Upper lobe of right lung (tissue), 1 donor: ENCODE measurements at regions not wholly inside any gene's neighbourhood (a gene's known extent, or its start where the extent isn't known, plus 50 kb on each side); places are given as distances from the start of the nearest gene placed in this dataset.
"Not testable (repeated sequence)": the region's sequence is repeated elsewhere in the genome, so short reads cannot be mapped to it uniquely, and the experiment has no call there.

Experiments used
- ATAC-seq: fragments of 200-7000 bp; cut with Tn5 transposase; one replicate; pipeline ENCODE4 v1.9.1; 2020; ENCODE audit warnings: mild to moderate bottlenecking, moderate library complexity
- DNase-seq: peaks from one replicate; pipeline ENCODE4 v3.0.0-alpha.2; 2020
- H3K27ac ChIP-seq: fragments of 200-600 bp; one replicate; pipeline ENCODE4 v1.8.0; 2022
- H3K27me3 ChIP-seq: fragments of 200-600 bp; one replicate; pipeline ENCODE4 v1.8.0; 2022; ENCODE audit warnings: mild to moderate bottlenecking
- H3K36me3 ChIP-seq: fragments of 200-600 bp; one replicate; pipeline ENCODE4 v1.8.0; 2022
- H3K4me1 ChIP-seq: fragments of 200-600 bp; one replicate; pipeline ENCODE4 v1.8.0; 2022
- H3K4me3 ChIP-seq: fragments of 200-600 bp; one replicate; pipeline ENCODE4 v1.8.0; 2022; ENCODE audit warnings: mild to moderate bottlenecking
- H3K9me3 ChIP-seq: fragments of 200-600 bp; one replicate; pipeline ENCODE4 v1.8.0; 2022
- intact Hi-C: fragments of 100-400 bp; cut with DNase I; formaldehyde crosslinking; loops from one replicate; pipeline ENCODE4 v1.11.0; 2022
- TF ChIP-seq, protein P1 (sequence below): fragments of 200-600 bp; IDR thresholded peaks from one replicate; pipeline ENCODE4 v1.8.0; 2022; ENCODE audit warnings: antibody characterized with exemption
- donor health status: DM: no; HTN: yes; CAD: no; lungs with severe emphysema.

DNA sequence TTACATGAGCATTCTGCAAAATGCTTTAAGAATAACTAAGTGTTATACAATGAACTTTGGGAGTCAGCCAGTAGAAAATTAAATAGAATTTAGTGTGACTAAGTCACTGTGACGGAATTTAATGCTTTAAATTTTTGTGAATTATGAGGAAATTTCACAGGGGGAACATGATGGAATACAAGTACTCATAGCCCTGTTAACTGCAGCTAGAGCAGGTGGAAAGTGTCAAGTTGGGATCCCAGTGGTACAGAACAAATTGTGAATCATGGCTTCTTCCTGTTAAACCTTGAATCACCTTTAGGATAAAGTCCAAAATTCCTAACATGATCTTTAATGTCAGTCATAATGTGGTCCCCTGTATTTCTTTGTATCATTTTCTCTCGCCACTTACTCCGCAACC is 212.2 kb upstream of the CENPE start:
- no peak overlapping the region for H3K4me3 ChIP-seq
- no peaks in the 10 kb centered on the region for H3K4me1 ChIP-seq
- no peak overlapping the region for H3K27ac ChIP-seq
- H3K9me3 ChIP-seq = no peaks in the 10 kb centered on the region
- H3K36me3 ChIP-seq = no peaks in the 10 kb centered on the region
- intact Hi-C loops = no loop called here
- TF ChIP-seq, protein P1, sequence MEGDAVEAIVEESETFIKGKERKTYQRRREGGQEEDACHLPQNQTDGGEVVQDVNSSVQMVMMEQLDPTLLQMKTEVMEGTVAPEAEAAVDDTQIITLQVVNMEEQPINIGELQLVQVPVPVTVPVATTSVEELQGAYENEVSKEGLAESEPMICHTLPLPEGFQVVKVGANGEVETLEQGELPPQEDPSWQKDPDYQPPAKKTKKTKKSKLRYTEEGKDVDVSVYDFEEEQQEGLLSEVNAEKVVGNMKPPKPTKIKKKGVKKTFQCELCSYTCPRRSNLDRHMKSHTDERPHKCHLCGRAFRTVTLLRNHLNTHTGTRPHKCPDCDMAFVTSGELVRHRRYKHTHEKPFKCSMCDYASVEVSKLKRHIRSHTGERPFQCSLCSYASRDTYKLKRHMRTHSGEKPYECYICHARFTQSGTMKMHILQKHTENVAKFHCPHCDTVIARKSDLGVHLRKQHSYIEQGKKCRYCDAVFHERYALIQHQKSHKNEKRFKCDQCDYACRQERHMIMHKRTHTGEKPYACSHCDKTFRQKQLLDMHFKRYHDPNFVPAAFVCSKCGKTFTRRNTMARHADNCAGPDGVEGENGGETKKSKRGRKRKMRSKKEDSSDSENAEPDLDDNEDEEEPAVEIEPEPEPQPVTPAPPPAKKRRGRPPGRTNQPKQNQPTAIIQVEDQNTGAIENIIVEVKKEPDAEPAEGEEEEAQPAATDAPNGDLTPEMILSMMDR = no peak
- no peaks in the 10 kb centered on the region for H3K27me3 ChIP-seq
- DNase-seq = no peak
- no peak for ATAC-seq

- Histone ChIP-seq H3K36me3 (no peaks in the 10 kb centered on the region), H3K27me3 (no peaks in the 10 kb centered on the region), H3K27ac (no peak overlapping the region), H3K9me3 (no peaks in the 10 kb centered on the region), H3K4me3 (no peak overlapping the region), H3K4me1 (no peaks in the 10 kb centered on the region)
- intact Hi-C loops = no loop called here
- DNase-seq (no peak), ATAC-seq (no peak)
- TF ChIP-seq, protein P1 = no peak
Observed at GRCh38 chr4:103405415-103405814, 207.3 kb upstream of the CENPE start.

DNA sequence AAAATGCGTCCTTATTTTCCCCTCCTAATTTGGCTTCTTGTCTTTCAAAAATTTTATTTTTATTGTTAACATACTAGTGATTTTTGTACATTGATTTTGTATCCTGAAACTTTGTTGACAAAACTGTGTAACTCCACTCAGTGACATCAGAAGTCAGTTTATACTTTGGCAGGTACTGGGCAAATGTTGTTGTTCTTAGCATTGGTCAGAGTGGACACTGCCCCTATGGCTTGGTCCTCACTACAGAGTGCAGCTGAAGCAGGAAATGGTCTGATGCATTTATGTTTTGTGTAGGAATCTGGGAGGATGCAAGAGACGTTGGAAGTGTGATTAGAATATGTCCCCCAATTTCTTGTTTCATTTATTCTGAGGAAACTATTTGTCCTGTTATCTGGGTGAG is 205.5 kb upstream of the CENPE start:
- Histone ChIP-seq H3K4me3 (no peak overlapping the region), H3K36me3 (no peaks in the 10 kb centered on the region), H3K9me3 (no peaks in the 10 kb centered on the region), H3K4me1 (no peaks in the 10 kb centered on the region), H3K27ac (no peak overlapping the region), H3K27me3 (no peaks in the 10 kb centered on the region)
- no peak for DNase-seq
- no peak for ATAC-seq
- intact Hi-C loops = no loop called here
- TF ChIP-seq, protein P1 = no peak

DNA sequence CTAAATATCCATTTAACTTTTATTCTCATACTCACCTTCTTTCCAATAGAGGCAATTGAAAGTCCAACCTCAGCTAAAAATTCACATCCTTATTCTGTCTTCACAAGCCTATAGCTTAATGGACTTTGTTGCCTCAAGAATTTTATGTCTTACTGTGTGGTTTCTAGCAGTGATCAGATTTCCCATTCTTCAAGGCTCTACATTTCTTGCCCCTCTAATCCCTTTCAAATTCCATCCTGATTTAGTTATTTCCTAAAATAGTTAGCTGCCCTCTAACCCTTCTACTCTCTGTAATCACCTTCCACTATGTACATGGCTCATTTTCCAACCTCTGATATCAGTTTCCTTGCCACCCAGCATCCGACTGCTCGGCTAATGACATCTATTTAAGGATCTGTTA is 204.1 kb upstream of the CENPE start:
- no peak for ATAC-seq
- H3K36me3 ChIP-seq = no peaks in the 10 kb centered on the region
- H3K27me3 ChIP-seq = no peaks in the 10 kb centered on the region
- no peaks in the 10 kb centered on the region for H3K4me1 ChIP-seq
- DNase-seq = no peak
- TF ChIP-seq, protein P1 = no peak
- H3K9me3 ChIP-seq = no peaks in the 10 kb centered on the region
- no peak overlapping the region for H3K4me3 ChIP-seq
- H3K27ac ChIP-seq = no peak overlapping the region
- intact Hi-C loops = no loop called here

- H3K4me3 ChIP-seq = no peak overlapping the region
- TF ChIP-seq, protein P1 = no peak
- H3K9me3 ChIP-seq = no peaks in the 10 kb centered on the region
- no peak overlapping the region for H3K27ac ChIP-seq
- no peaks in the 10 kb centered on the region for H3K4me1 ChIP-seq
- intact Hi-C loops = no loop called here
- DNase-seq = no peak
- no peaks in the 10 kb centered on the region for H3K36me3 ChIP-seq
- ATAC-seq = no peak
- H3K27me3 ChIP-seq = no peaks in the 10 kb centered on the region
Observed at GRCh38 chr4:103400405-103400804, 202.3 kb upstream of the CENPE start.

- ATAC-seq = no peak
- intact Hi-C loops = no loop called here
Observed at GRCh38 chr4:103397541-103397940, 199.4 kb upstream of the CENPE start.

DNA sequence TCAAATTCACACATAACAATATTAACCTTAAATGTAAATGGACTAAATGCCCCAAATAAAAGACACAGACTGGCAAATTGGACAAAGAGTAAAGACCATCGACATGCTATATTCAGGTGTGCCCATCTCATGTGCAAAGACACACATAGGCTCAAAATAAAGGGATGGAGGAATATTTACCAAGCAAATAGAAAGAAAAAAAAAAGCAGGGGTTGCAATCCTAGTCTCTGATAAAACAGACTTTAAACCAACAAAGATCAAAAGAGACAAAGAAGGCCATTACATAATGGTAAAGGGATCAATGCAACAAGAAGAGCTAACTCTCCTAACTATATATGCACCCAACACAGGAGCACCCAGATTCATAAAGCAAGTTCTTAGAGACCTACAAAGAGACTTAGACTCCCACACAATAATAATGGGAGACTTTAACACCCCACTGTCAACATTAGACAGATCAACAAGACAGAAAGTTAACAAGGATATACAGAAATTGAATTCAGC is 189.4 kb upstream of the CENPE start:
- DNase-seq, H3K9me3 ChIP-seq, H3K4me3 ChIP-seq, intact Hi-C loops, H3K4me1 ChIP-seq, ATAC-seq, H3K27me3 ChIP-seq, H3K27ac ChIP-seq, H3K36me3 ChIP-seq: not testable (repeated sequence)

More at GRCh38 chr4:103397541-103397940, 199.4 kb upstream of the CENPE start:
- no peaks in the 10 kb centered on the region for H3K9me3 ChIP-seq
- DNase-seq = no peak
- H3K36me3 ChIP-seq = no peaks in the 10 kb centered on the region
- H3K27ac ChIP-seq = no peak overlapping the region
- TF ChIP-seq, protein P1 = no peak
- H3K27me3 ChIP-seq = no peaks in the 10 kb centered on the region
- no peak overlapping the region for H3K4me3 ChIP-seq
- H3K4me1 ChIP-seq = no peaks in the 10 kb centered on the region

- H3K36me3 ChIP-seq, H3K27ac ChIP-seq, H3K27me3 ChIP-seq, H3K4me1 ChIP-seq, ATAC-seq, H3K4me3 ChIP-seq, intact Hi-C loops, H3K9me3 ChIP-seq, DNase-seq: not testable (repeated sequence)
Observed at GRCh38 chr4:103385565-103385964, 187.4 kb upstream of the CENPE start.
